ENCODE measurements at regions not wholly inside any gene's neighbourhood (a gene's known extent, or its start where the extent isn't known, plus 50 kb on each side); places are given as distances from the start of the nearest gene placed in this dataset.
A peak's percentile ranks its signal among the peaks of the same experiment; 100 is the strongest.

DNA sequence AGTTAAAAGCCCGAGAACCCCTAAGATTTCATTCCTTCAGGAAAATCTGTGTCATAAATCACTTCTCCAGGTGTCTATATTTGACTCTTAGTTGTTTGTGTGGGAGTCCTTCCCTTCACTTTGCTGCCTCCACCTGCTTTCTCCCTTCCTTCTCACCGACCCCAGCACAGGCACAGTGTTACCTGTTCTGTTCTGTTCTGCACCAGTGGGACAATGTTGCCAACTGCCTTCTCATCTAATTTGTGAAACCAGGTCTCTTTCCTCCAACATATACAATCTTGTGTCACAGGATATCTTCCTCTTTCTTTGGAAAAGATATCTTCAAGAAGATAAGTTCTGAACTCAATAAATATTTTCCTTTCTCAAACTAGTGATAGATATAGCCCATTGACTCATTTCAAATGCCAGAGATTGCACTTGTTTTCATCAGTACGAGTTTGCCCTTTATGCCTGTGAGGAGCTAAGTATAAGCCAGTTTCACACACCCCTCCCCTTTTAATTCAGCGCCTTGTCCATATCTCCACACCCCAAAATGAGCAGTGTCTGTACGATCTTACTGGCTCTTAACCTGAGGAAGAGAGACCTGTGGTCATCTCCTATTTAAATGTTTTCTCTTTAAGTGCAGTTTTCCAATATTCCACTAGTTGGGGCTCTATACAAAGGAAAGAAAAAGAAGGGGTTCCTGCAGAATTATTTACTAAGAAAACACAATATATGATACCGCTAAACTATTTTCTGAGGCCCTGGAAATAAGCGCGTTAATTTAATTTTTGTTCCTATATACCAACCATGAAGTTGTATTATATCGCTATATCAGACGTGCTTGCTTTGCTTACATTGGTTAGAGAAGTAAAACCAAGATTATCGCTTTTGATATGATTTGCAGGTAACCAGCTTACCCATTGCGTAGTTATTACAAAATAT lies 81.6 kb upstream of the PREP start:
- TF ChIP-seq, protein P1, sequence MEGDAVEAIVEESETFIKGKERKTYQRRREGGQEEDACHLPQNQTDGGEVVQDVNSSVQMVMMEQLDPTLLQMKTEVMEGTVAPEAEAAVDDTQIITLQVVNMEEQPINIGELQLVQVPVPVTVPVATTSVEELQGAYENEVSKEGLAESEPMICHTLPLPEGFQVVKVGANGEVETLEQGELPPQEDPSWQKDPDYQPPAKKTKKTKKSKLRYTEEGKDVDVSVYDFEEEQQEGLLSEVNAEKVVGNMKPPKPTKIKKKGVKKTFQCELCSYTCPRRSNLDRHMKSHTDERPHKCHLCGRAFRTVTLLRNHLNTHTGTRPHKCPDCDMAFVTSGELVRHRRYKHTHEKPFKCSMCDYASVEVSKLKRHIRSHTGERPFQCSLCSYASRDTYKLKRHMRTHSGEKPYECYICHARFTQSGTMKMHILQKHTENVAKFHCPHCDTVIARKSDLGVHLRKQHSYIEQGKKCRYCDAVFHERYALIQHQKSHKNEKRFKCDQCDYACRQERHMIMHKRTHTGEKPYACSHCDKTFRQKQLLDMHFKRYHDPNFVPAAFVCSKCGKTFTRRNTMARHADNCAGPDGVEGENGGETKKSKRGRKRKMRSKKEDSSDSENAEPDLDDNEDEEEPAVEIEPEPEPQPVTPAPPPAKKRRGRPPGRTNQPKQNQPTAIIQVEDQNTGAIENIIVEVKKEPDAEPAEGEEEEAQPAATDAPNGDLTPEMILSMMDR (IDR thresholded peaks at IDR 0.05): peak; percentile 75 to 95 (median 92)
- no peak for TF ChIP-seq POLR2A (IDR thresholded peaks at IDR 0.05)

Data from thyroid gland (tissue), 4 donors.